ENCODE measurements at regions not wholly inside any gene's neighbourhood (a gene's known extent, or its start where the extent isn't known, plus 50 kb on each side); places are given as distances from the start of the nearest gene placed in this dataset.

GRCh38 chr4:81620442-81620841, 148.7 kb upstream of the RASGEF1B start:
- TF ChIP-seq TAF1 (IDR thresholded peaks at IDR 0.05; ENCODE audit: borderline replicate concordance, low read depth, low read length) (no peak), POLR2A (IDR thresholded peaks at IDR 0.05; ENCODE audit: low read depth, low read length) (no peak)
